PFSK-1 (cell line): ENCODE measurements at regions not wholly inside any gene's neighbourhood (a gene's known extent, or its start where the extent isn't known, plus 50 kb on each side); places are given as distances from the start of the nearest gene placed in this dataset.

Experiments used
- FOXP2 ChIP-seq: optimal IDR thresholded peaks from 2 replicates; pipeline ENCODE3; 2011; ENCODE audit warnings: borderline replicate concordance, control low read depth, inconsistent platforms; ENCODE audit not compliant: insufficient read depth; ENCODE audit errors: extremely low read length, extremely low read depth
- POLR2AphosphoS5 ChIP-seq: IDR thresholded peaks from 2 replicates; pipeline ENCODE4 v1.6.1; 2012; ENCODE audit warnings: low read depth, mild to moderate bottlenecking, control low read depth, low read length, moderate library complexity
- SIN3A ChIP-seq: IDR thresholded peaks from 2 replicates; pipeline ENCODE4 v1.6.1; 2012; ENCODE audit warnings: mild to moderate bottlenecking, low read length, moderate library complexity, borderline replicate concordance; ENCODE audit not compliant: insufficient read depth
- TAF1 ChIP-seq: IDR thresholded peaks from 2 replicates; pipeline ENCODE4 v1.6.1; 2012; ENCODE audit warnings: low read length, control low read depth, borderline replicate concordance; ENCODE audit not compliant: insufficient read depth
- TF ChIP-seq, protein P1 (sequence below), 2 experiments: IDR thresholded peaks; 2 replicates each; pipeline versions ENCODE4 v1.6.1 to v1.8.0; 2011 to 2012; ENCODE audit warnings: low read depth in 2 of 2, low read length in 2 of 2, control low read depth in 1 of 2, inconsistent platforms in 1 of 2, mild to moderate bottlenecking in 1 of 2, moderate library complexity in 1 of 2; ENCODE audit not compliant: insufficient read depth in 1 of 2

- no peak for TF ChIP-seq FOXP2
- TF ChIP-seq, protein P1, sequence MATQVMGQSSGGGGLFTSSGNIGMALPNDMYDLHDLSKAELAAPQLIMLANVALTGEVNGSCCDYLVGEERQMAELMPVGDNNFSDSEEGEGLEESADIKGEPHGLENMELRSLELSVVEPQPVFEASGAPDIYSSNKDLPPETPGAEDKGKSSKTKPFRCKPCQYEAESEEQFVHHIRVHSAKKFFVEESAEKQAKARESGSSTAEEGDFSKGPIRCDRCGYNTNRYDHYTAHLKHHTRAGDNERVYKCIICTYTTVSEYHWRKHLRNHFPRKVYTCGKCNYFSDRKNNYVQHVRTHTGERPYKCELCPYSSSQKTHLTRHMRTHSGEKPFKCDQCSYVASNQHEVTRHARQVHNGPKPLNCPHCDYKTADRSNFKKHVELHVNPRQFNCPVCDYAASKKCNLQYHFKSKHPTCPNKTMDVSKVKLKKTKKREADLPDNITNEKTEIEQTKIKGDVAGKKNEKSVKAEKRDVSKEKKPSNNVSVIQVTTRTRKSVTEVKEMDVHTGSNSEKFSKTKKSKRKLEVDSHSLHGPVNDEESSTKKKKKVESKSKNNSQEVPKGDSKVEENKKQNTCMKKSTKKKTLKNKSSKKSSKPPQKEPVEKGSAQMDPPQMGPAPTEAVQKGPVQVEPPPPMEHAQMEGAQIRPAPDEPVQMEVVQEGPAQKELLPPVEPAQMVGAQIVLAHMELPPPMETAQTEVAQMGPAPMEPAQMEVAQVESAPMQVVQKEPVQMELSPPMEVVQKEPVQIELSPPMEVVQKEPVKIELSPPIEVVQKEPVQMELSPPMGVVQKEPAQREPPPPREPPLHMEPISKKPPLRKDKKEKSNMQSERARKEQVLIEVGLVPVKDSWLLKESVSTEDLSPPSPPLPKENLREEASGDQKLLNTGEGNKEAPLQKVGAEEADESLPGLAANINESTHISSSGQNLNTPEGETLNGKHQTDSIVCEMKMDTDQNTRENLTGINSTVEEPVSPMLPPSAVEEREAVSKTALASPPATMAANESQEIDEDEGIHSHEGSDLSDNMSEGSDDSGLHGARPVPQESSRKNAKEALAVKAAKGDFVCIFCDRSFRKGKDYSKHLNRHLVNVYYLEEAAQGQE (IDR thresholded peaks at IDR 0.05; ENCODE audit: insufficient read depth in 1 of 2, low read depth in 2 of 2, low read length in 2 of 2) = no peak
- no peak for TF ChIP-seq TAF1
- no peak for TF ChIP-seq POLR2AphosphoS5
- no peak for TF ChIP-seq SIN3A
These were observed 202.1 kb downstream of the MED10 start for GRCh38 chr5:6176102-6176693.

DNA sequence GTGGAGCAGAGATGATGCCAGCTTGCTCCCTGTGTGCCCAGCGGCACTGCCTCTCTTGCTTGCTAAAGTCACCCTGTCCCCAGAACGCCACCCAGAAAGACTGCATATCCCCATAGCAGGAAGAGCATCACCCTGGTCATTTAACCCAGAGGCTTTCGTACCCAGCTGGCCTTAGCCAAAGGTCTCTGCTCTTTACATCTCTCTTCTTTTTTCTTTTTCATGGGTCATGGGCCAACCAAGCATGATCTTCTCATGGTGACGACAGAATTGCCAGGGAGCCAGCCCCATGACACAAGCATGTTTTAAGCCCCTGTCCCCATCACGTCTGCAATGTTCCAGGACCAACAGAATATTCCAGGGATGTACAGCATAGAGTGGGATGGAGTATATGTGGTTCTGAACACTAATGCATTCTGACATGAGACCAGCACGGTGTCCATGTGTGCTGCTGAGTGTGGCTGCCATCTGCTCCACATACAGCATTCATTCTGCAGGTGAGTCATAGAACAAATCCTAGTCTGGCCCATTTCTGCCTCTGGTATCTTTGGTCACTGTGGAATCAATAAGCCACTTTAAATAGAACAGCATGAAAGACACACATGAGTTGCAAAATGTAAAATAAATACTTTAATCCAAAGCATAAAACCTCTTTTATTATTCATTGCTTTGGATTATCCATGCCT, 203.0 kb downstream of the MED10 start:
- TF ChIP-seq SIN3A (no peak), TAF1 (no peak), POLR2AphosphoS5 (no peak)

DNA sequence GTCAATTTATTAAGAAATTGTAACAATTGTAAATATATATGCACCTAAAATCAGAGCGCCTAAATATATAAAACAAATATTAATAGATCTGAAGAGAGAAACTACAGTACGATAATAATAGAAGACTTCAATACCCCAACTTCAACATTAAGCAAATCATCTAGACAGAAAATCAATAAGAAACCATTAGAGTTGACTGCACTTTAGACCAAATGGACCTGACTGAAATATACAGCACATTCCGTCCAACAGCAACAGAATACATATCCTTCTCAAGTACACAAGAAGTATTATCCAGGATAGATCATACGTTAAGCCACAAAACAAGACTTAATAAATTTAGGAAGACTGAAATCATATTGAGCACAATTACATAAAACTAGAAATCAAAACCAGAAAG, 208.7 kb downstream of the MED10 start:
- TF ChIP-seq TAF1 = no peak
- TF ChIP-seq, protein P1 (IDR thresholded peaks at IDR 0.05; ENCODE audit: insufficient read depth in 1 of 2, low read depth in 2 of 2, low read length in 2 of 2) = no peak
- no peak for TF ChIP-seq FOXP2
- no peak for TF ChIP-seq POLR2AphosphoS5
- TF ChIP-seq SIN3A = no peak

DNA sequence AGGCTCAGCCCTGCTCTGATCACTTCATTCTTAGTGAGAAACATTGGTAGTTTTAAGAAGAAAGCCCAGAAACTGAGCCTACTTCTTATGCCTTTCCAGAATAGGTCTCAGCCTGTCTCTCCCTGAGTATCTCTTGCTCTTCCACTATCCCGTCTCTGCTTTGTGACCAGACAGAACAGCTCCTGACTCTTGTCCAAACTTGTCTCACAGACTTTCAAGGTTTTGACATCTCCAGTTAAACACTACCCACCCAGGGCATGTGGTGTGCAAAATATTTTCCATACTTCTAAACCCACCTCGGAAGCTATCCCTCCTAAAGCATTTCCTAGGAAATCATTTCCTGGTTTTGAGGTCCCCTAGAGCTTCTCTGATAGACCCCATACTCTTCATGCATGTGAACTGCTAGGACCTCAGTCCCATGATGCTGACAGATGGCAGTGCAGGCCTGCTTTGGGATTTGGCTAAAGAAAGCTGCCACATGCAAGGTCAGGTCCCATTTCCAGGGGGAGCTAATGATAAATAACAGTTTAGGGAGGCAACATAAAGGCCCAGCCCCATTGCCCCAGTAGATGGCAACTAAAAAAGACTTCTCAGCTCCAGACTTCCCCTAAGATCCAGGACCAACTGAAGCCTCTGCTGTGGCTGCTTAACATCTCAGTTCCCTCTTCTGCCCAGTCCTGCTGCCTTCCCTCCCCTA, 211.5 kb downstream of the MED10 start:
- TF ChIP-seq FOXP2 = no peak
- TF ChIP-seq, protein P1 (IDR thresholded peaks at IDR 0.05; ENCODE audit: insufficient read depth in 1 of 2, low read depth in 2 of 2, low read length in 2 of 2) = no peak
- no peak for TF ChIP-seq POLR2AphosphoS5
- no peak for TF ChIP-seq SIN3A
- no peak for TF ChIP-seq TAF1

GRCh38 chr5:6163913-6164312, 214.4 kb downstream of the MED10 start:
- TF ChIP-seq FOXP2 (no peak), TAF1 (no peak), SIN3A (no peak), POLR2AphosphoS5 (no peak)
- TF ChIP-seq, protein P1 (IDR thresholded peaks at IDR 0.05; ENCODE audit: insufficient read depth in 1 of 2, low read depth in 2 of 2, low read length in 2 of 2) = no peak
